Upper lobe of left lung (tissue), 4 donors: ENCODE measurements at regions not wholly inside any gene's neighbourhood (a gene's known extent, or its start where the extent isn't known, plus 50 kb on each side); places are given as distances from the start of the nearest gene placed in this dataset.

ENCODE experiments used
- CTCF ChIP-seq, 6 experiments: fragments of 450-650 bp in 4 of 6; fragments of 200-600 bp in 2 of 6; sonication (generic) in 2 of 6; IDR thresholded peaks; one replicate each; pipeline ENCODE4 v1.5.1; 2016 to 2019; ENCODE audit warnings: antibody characterized with exemption in 6 of 6
- POLR2AphosphoS5 ChIP-seq, 2 donors: sonication (generic); formaldehyde crosslinking; IDR thresholded peaks; one replicate each; pipeline ENCODE4 v1.5.1; 2017; ENCODE audit warnings: antibody characterized with exemption in 2 of 2

- TF ChIP-seq CTCF (IDR thresholded peaks at IDR 0.05) (no peak), POLR2AphosphoS5 (IDR thresholded peaks at IDR 0.05) (no peak)
These were observed 489.2 kb upstream of the UBE2E2 start for GRCh38 chr3:22713936-22714335.
